ENCODE measurements at regions not wholly inside any gene's neighbourhood (a gene's known extent, or its start where the extent isn't known, plus 50 kb on each side); places are given as distances from the start of the nearest gene placed in this dataset.

DNA sequence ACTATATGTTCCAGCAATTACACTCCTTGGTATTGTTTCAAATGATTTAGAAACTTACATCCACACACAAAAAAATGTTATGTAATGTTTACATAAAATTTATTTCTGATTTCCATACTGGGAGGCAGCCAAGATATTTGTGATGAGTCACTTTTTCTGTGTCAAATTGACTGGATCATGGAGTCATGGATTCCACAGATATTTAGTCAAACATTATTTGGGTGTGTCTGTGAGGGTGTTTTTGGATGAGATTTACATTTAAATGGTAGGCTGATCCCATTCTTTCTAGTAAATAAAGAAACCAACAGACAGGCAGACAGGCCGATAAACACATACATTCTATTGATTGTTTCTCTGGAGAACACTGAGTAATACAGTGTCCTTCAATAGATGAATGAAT is 562.8 kb downstream of the SLITRK6 start:
- TF ChIP-seq POLR2A (IDR thresholded peaks at IDR 0.05; ENCODE audit: low read depth, low read length) (no peak), POLR2AphosphoS5 (IDR thresholded peaks at IDR 0.05; ENCODE audit: low read depth, low read length) (no peak), TAF1 (IDR thresholded peaks at IDR 0.05; ENCODE audit: borderline replicate concordance, low read depth, low read length) (no peak)
